ENCODE measurements at regions not wholly inside any gene's neighbourhood (a gene's known extent, or its start where the extent isn't known, plus 50 kb on each side); places are given as distances from the start of the nearest gene placed in this dataset.

DNA sequence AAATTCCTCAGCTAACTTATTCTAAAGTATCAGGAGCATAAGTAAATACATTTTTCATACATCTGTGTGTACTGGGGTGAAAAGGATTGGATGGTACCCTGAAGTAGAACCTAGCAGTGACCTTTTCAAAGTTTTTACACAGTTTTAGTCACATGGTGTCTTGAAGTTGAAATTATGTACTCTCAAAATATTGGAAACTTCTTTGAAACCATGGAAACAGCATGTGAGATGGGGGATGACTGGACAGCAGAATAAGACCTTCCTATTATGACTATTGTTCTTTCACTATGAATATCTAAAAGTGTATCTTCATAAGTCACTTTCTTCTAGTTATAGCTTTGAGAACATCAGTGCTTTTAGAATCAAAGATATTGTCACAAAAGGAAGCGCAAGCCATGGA is 301.5 kb upstream of the ELAVL2 start:
- Histone ChIP-seq H3K79me2 (ENCODE audit: insufficient read depth, low read depth, low read length) (no peaks in the 10 kb centered on the region), H3K9me3 (ENCODE audit: low read length) (no peaks in the 10 kb centered on the region), H2AFZ (ENCODE audit: low read length) (no peak overlapping the region), H3K4me3 (ENCODE audit: low read depth, low read length, poor library complexity, severe bottlenecking) (no peak overlapping the region), H3K27ac (ENCODE audit: low read depth, low read length, poor library complexity, severe bottlenecking) (no peak overlapping the region), H3K9me2 (ENCODE audit: insufficient read depth, low read length) (no peaks in the 10 kb centered on the region), H3K36me3 (ENCODE audit: insufficient read depth, low read length) (no peaks in the 10 kb centered on the region), H3K4me2 (ENCODE audit: low read length) (no peak overlapping the region), H4K20me1 (ENCODE audit: insufficient read depth, low read length) (no peaks in the 10 kb centered on the region), H3K4me1 (ENCODE audit: insufficient read depth, low read length, poor library complexity, severe bottlenecking) (no peaks in the 10 kb centered on the region)
- intact Hi-C loops (cut with micrococcal nuclease; ENCODE audit: unreplicated experiment), result no loop called here
- POLR2A ChIA-PET, result no interaction called here
- CTCF ChIA-PET (ENCODE audit: unreplicated experiment), result no interaction called here
- TF ChIP-seq, protein P1, sequence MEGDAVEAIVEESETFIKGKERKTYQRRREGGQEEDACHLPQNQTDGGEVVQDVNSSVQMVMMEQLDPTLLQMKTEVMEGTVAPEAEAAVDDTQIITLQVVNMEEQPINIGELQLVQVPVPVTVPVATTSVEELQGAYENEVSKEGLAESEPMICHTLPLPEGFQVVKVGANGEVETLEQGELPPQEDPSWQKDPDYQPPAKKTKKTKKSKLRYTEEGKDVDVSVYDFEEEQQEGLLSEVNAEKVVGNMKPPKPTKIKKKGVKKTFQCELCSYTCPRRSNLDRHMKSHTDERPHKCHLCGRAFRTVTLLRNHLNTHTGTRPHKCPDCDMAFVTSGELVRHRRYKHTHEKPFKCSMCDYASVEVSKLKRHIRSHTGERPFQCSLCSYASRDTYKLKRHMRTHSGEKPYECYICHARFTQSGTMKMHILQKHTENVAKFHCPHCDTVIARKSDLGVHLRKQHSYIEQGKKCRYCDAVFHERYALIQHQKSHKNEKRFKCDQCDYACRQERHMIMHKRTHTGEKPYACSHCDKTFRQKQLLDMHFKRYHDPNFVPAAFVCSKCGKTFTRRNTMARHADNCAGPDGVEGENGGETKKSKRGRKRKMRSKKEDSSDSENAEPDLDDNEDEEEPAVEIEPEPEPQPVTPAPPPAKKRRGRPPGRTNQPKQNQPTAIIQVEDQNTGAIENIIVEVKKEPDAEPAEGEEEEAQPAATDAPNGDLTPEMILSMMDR (conservative IDR thresholded peaks at IDR 0.05; ENCODE audit: low read length), result no peak
- no peak for TF ChIP-seq EZH2phosphoT487 (IDR thresholded peaks at IDR 0.05; ENCODE audit: borderline replicate concordance, low read depth, low read length)
- no TSS peak for BruUV-seq (replicated peaks)
- no peak for DNase-seq (ENCODE audit: low spot score)

DNA sequence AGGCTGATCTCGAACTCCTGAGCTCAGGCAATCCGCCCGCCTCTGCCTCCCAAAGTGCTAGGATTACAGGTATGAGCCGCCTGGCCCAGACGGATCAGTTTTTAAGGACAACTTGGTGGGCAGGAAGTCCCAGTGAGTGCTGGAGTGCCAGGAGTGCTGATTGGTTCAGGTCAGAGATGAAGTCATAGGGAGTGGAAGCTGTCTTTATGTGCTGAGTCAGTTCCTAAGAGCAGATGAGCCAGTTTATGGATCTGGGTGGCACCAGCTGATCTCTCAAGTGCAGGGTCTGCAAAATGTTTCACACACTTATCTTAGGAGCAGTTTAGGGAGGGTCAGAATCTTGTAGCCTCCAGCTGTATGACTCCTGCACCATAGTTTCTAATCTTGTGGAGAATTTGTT is 292.1 kb upstream of the ELAVL2 start:
- ChIA-PET POLR2A (no interaction called here), CTCF (ENCODE audit: unreplicated experiment) (no interaction called here)
- H4K20me1 ChIP-seq (ENCODE audit: insufficient read depth, low read length), result no peaks in the 10 kb centered on the region
- intact Hi-C loops (cut with micrococcal nuclease; ENCODE audit: unreplicated experiment), result no loop called here
- H3K27ac ChIP-seq (ENCODE audit: low read depth, low read length, poor library complexity, severe bottlenecking), result no peak overlapping the region
- no peaks in the 10 kb centered on the region for H3K4me1 ChIP-seq (ENCODE audit: insufficient read depth, low read length, poor library complexity, severe bottlenecking)
- no peaks in the 10 kb centered on the region for H3K79me2 ChIP-seq (ENCODE audit: insufficient read depth, low read depth, low read length)
- H3K4me3 ChIP-seq (ENCODE audit: low read depth, low read length, poor library complexity, severe bottlenecking), result no peak overlapping the region
- H3K9me3 ChIP-seq (ENCODE audit: low read length), result no peaks in the 10 kb centered on the region
- H3K4me2 ChIP-seq (ENCODE audit: low read length), result no peak overlapping the region
- no peaks in the 10 kb centered on the region for H3K9me2 ChIP-seq (ENCODE audit: insufficient read depth, low read length)
- no peaks in the 10 kb centered on the region for H3K36me3 ChIP-seq (ENCODE audit: insufficient read depth, low read length)
- BruUV-seq (replicated peaks), result no TSS peak
- no peak for DNase-seq (ENCODE audit: low spot score)
- no peak overlapping the region for H2AFZ ChIP-seq (ENCODE audit: low read length)
- TF ChIP-seq EZH2phosphoT487 (IDR thresholded peaks at IDR 0.05; ENCODE audit: borderline replicate concordance, low read depth, low read length), result no peak
- TF ChIP-seq, protein P1 (conservative IDR thresholded peaks at IDR 0.05; ENCODE audit: low read length), result no peak

DNA sequence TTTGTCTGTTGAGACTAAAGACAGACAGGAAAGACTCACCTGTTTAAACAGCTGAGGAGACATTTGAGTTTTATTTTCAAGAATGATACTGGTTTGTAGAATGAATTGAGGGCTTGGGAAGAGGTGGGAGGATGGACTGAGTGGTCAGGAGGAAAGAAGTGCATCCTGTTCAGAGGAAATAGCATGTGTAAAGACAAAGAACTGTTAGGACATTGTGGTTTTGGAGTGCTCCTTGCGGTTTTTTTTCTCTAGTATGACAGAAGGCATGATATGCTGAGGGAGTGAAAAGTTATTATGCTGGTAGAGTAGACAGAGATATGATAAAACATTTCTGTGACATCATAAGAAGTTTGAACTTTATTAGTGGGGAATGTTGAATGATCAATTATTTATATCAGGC is 270.7 kb upstream of the ELAVL2 start:
- ChIA-PET CTCF (ENCODE audit: unreplicated experiment) (no interaction called here), POLR2A (no interaction called here)
- Histone ChIP-seq H2AFZ (ENCODE audit: low read length) (no peak overlapping the region), H3K36me3 (ENCODE audit: insufficient read depth, low read length) (no peaks in the 10 kb centered on the region), H3K79me2 (ENCODE audit: insufficient read depth, low read depth, low read length) (no peaks in the 10 kb centered on the region), H3K4me1 (ENCODE audit: insufficient read depth, low read length, poor library complexity, severe bottlenecking) (no peaks in the 10 kb centered on the region), H3K9me3 (ENCODE audit: low read length) (no peaks in the 10 kb centered on the region), H3K4me2 (ENCODE audit: low read length) (no peak overlapping the region), H3K4me3 (ENCODE audit: low read depth, low read length, poor library complexity, severe bottlenecking) (no peak overlapping the region), H4K20me1 (ENCODE audit: insufficient read depth, low read length) (no peaks in the 10 kb centered on the region), H3K27ac (ENCODE audit: low read depth, low read length, poor library complexity, severe bottlenecking) (no peak overlapping the region), H3K9me2 (ENCODE audit: insufficient read depth, low read length) (no peaks in the 10 kb centered on the region)
- intact Hi-C loops (cut with micrococcal nuclease; ENCODE audit: unreplicated experiment), result no loop called here
- no TSS peak for BruUV-seq (replicated peaks)
- TF ChIP-seq, protein P1 (conservative IDR thresholded peaks at IDR 0.05; ENCODE audit: low read length), result no peak
- no peak for TF ChIP-seq EZH2phosphoT487 (IDR thresholded peaks at IDR 0.05; ENCODE audit: borderline replicate concordance, low read depth, low read length)
- DNase-seq (ENCODE audit: low spot score), result no peak
